GM21423 (cell line): ENCODE measurements at regions not wholly inside any gene's neighbourhood (a gene's known extent, or its start where the extent isn't known, plus 50 kb on each side); places are given as distances from the start of the nearest gene placed in this dataset.
"Not testable (repeated sequence)": the region's sequence is repeated elsewhere in the genome, so short reads cannot be mapped to it uniquely, and the experiment has no call there.

ENCODE experiments used
- ATAC-seq: cut with Tn5 transposase; IDR thresholded peaks from one replicate; pipeline ENCODE4 v1.9.1; 2021; ENCODE audit warnings: mild to moderate bottlenecking, moderate library complexity; ENCODE audit not compliant: unreplicated experiment

DNA sequence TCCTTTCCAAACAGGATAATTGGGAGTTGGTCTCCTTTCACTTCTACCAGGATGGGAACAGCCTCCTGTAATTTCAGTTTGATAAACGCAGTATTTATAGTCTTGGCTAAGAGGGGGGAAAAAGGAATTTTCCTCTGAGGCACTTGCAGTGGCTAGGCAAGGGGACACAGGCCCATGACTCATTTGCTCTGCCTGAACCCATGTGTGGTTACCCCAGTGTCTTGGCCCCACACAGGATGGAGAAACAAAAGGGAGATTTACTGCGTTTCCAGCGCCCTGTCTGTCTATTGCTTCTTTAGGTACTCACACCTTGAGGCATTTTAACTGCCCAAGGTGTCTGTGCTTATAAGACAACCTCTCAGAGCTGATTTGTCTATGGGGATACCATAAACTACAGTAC is 74.8 kb upstream of the NEDD9 start:
- no peak for ATAC-seq

DNA sequence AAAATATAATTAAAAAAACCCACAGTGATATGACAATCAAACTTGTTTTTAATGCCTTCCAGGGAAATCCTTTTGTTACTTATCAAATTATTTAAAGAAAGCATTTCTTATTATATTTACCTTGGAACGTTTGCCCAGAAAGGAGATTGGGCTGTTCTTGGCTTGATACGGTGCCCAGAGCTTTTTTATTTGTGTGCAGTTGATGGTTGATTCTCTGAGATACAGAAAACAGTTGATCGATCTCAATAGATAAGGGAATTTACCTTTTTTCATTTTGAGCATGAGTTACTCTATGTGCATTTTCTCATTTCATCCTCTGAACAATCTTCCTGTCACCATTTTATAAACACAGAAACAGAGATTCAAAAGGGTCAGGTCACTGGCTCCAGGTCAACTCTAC is 72.5 kb upstream of the NEDD9 start:
- no peak for ATAC-seq

DNA sequence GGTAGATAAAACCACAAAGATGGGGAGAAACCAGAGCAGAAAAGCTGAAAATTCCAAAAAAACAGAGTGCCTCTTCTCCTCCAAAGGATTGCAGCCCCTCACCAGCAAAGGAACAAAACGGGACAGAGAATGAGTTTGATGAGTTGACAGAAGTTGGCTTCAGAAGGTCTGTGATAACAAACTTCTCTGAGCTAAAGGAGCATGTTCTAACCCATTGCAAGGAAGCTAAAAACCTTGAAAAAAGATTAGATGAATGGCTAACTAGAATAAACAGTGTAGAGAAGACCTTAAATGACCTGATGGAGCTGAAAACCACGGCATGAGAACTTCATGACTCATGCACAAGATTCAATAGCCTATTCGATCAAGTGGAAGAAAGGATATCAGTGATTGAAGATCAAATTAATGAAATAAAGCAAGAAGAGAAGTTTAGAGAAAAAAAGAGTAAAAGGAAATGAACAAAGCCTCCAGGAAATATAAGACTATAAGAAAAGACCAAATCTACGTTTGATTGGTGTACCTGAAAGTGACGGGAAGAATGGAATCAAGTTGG is 67.5 kb upstream of the NEDD9 start:
- not testable (repeated sequence) for ATAC-seq

DNA sequence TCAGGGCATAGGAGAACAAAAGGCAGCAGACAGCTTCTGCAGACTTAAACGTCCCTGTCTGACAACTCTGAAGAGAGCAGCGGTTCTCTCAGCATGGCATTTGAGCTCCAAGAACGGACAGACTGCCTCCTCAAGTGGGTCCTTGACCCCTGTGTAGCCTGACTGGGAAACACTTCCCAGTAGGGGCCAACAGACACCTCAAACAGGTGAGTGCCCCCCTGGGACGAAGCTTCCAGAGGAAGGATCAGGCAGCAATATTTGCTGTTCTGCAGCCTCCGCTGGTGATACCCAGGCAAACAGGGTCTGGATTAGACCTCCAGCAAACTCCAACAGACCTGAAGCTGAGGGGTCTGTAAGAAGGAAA is 66.9 kb upstream of the NEDD9 start:
- not testable (repeated sequence) for ATAC-seq

DNA sequence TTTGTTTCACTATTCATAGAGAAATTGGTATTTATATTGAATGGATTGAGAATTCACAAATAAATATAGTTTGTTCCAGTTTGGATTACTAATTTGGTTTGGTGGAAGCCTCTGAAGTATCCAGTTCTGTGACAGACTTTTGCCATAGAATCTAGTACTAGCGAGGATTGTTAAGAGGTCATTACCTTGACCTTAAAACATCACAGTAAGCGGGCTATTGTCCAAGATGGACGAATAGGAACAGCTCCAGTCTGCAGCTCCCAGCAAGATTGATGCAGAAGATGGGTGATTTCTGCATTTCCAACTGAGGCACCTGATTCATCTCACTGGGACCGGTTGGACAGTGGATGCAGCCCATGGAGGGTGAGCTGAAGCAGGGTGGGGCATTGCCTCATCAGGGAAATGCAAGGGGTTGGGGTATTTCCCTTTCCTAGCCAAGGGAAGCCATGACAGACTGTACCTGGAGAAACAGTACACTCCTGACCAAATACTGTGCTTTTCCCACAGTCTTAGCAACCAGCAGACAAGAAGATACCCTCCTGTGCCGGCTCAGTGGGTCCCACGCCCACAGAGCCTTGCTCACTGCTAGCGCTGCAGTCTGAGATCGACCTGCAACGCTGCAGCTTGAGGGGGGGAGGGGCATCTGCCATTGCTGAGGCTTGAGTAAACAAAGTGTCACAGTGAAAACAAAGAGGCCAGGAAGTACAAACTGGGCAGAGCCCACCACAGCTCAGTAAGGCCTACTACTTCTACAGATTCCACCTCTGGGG is 66.4 kb upstream of the NEDD9 start:
- ATAC-seq = no peak

DNA sequence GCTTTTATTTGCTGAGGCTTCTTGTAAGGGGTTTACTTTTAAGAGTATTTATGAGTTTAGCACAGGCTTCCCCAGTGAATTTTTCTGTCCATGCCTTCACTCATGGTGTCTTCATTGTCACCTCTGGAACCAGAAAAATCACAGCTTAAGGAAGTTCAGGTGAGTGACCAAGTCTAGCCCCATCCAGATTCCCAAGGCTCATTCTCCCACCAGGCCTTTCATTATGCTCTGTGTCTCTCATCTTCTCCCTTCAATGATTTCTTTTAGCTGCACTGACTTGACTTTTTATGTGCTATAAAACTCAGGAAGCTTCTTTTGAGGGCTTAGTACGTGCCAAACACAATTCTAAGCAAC is 64.9 kb upstream of the NEDD9 start:
- ATAC-seq = no peak

GRCh38 chr6:11296449-11297375 is 64.2 kb upstream of the NEDD9 start:
- ATAC-seq = no peak

- ATAC-seq = no peak
Observed at GRCh38 chr6:11295969-11296368, 63.5 kb upstream of the NEDD9 start.

DNA sequence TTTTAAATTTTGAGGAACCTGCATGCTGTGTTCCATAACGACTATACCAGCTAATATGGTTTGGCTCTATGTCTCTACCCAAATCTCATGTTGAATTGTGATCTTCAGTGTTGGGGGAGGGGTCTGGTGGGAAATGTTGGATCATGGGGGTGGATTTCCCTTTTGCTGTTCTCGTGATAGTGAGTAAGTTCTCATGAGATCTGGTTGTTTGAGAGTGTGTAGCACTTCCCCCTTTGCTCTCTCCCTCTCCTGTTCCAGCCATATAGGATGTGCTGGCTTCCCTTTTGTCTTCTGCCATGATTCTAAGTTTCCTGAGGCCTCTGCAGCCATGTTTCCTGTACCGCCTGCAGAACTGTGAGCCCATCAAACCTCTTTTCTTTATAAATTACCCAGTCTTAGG is 61.8 kb upstream of the NEDD9 start:
- ATAC-seq = no peak

GRCh38 chr6:11292594-11293236 is 60.2 kb upstream of the NEDD9 start:
- no peak for ATAC-seq

- no peak for ATAC-seq
Observed at GRCh38 chr6:11292091-11292490, 59.6 kb upstream of the NEDD9 start.

DNA sequence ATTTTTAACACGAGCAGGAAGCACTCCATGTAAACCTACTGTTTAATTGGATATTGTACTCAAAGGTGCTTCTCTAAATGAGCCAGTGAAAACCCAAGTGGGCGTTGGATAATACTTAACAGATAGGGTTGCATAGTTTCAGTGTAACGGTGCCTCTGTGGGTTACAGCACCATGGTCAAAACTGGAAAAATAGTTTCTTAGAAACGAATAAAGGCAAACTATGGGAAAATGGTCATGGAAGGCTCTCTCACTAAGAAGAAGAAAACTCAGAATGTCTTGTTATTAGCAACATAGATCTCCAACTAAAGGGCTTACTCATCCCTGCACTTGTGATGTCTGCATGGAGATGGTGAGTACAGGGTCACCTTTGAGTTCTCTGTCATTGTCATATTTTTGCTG is 59.1 kb upstream of the NEDD9 start:
- no peak for ATAC-seq

GRCh38 chr6:11290027-11290426 is 57.6 kb upstream of the NEDD9 start:
- ATAC-seq = no peak

- ATAC-seq = no peak
Observed at GRCh38 chr6:11288065-11288464, 55.6 kb upstream of the NEDD9 start.

DNA sequence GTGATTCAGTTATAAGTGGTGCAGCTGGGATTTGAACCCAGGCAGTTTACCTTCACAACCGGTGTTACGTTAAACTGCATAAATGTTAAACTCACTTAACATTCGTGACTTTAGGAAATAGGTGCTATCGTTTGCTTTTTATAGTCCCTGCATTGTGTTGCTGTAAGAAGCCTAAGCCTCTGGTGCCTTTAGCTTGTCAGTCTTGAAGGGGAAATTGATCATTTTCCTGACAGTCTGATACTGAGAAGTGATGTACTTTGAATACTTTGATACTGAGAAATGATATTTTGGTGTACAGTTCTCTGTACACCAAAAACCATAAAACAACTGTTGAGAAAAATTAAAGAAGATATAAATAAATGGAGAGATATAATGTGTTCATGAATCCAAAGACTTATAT is 52.5 kb upstream of the NEDD9 start:
- ATAC-seq = no peak

- no peak for ATAC-seq
Observed at GRCh38 chr6:11283629-11284028, 51.2 kb upstream of the NEDD9 start.

GRCh38 chr6:11282875-11283274 is 50.4 kb upstream of the NEDD9 start:
- ATAC-seq = no peak
